ENCODE measurements at regions not wholly inside any gene's neighbourhood (a gene's known extent, or its start where the extent isn't known, plus 50 kb on each side); places are given as distances from the start of the nearest gene placed in this dataset.
"Not testable (repeated sequence)": the region's sequence is repeated elsewhere in the genome, so short reads cannot be mapped to it uniquely, and the experiment has no call there.

- DNase-seq: no peak
Observed at GRCh38 chr5:106412606-106413005, 1258.1 kb downstream of the EFNA5 start.

DNA sequence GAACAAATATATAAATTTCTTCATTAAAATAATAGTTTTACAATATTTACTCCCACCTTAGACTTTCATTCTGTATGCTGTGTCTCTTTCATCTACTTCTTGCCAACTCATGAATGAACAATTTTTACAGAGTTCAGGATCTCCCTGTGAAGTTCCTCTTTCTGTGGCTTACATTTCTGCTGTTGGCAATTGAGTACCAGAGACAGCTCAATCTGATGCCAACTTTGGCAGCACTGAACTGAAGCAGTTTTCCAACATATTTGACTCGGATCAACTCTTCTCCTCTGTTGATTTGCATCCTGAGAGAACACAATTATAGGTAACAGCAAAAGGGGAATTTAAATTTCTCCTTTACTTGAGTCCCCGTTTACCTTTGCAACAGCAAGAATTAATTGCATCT, 1262.2 kb downstream of the EFNA5 start:
- no peak for DNase-seq

DNA sequence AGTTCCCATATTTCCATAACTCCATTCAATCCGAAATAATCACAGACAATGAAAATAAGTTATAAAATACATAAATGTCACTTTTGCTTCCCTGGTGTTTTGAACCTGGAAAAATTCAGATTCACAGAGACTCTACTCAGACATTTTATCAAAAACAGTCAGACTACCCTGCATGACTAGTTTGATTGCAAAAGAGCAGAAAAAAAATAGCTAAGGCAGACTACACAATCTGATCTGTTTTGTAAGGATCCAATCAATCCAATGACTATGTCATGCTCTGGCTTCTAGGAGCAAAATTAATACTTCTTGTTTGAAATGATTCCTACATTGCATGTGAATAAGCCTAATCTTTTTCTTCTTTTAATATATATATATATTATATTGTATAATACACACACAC, 1262.6 kb downstream of the EFNA5 start:
- no peak for DNase-seq

DNA sequence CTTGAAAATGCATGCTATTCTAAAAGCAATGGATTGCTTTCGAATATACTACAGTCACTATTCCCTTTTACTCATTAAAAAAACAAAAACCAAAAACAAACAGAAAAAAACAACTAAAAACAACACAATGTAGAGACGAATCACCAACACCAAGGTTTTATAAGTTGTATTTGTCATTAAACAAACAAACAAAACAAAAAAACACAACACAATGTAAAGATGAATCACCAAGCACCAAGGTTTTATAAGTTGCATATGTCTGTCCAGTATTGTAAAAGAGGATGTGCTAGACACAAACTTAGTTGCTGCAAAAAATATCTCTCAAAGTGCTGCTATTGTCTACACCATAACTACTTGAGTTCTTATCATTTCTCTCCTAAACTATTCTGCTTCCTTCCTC, 1269.2 kb downstream of the EFNA5 start:
- DNase-seq: no peak

DNA sequence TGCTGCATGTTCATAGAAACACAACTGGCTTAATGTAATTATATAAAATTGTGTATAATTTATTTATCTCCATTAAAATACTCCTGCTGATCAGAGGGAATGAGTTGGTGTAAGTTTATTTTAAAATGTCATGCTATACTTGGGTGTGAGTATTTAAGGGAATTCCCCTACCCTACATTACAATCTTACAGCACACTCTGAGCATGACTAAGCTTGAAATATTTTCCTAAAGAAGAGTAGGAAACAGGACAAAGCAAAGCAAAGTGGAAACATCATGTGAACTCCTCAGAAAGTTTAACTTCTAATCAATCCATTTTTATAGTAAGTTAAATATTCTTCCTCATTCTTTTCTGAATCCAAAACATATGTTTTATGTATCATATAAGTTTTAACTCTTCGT, 1271.3 kb downstream of the EFNA5 start:
- DNase-seq: no peak

DNA sequence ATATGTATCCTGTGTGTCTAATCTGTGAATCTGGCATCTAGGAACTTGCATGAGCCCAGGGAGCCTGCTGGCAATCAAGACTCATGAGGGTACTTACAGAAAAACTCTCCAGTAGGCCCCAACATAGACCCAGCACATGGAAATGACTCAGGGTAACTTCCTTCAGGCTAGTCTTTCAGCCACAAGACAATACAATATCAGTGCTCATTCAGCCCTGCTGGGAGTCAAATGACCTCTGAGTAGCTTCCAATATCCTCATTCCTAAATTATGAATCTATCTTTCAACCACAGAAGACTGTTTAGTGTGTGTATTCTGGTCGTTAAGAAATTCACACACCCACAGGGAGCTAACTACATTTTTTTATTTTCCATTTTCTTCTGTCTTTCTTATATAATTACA, 1273.0 kb downstream of the EFNA5 start:
- DNase-seq: no peak

DNA sequence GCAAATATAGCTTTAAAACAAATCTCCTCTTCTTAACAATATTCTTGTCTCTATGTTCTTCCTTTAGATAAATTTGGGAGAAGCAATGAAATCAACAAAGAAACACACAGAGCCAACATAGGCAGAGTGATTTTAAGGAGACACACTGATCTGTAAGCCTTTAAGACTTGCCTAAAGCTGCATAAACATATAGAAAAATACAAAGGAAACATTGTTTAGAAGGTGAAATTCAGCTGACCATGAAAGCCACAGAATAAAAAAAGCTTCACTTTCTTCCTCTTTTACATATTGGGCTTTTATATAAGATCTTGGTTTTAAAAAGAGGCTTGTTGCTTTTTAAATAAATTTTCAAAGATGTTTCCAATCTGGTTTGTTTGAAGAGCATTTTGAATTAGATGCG, 1277.5 kb downstream of the EFNA5 start:
- no peak for DNase-seq

DNA sequence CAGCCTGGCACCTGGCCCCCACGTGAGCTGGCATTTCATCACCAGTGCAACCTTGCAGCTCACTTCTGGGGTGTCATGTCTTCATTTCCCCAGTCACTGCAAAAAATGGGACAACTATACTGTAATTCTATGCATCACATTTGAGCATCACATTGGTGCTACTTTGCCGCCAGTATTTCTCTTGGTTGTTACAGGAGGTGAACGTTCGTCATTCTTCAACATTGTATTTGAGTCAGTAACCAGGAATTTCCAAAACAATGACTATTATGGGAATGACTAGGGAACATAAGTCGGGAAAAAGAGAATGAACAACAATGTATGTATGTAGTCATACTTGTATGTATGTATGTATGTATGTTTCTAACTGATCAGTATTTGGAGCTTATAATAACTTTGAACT, 1278.0 kb downstream of the EFNA5 start:
- no peak for DNase-seq

GRCh38 chr5:106387767-106388166, 1283.0 kb downstream of the EFNA5 start:
- DNase-seq: not testable (repeated sequence)

GRCh38 chr5:106386287-106386686, 1284.5 kb downstream of the EFNA5 start:
- no peak for DNase-seq

DNA sequence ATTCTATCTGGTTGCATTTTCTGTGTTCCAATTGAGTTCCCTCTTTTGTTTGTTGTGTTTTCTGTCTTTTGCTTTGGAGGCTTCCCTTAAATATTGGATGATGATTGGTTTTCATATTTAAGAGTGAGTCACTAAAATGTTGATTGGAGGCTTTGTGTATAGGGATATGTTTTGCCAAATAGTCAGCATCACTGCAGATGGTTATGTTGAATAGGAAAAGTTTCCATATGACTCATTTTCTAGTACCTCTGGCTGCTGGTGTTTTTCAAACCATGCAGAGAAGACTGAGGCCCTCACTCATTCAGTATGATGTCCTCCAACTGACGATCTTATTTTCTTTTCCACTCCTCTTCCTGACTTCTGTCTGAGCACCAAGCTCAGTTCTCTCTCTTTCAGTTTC, 1290.0 kb downstream of the EFNA5 start:
- DNase-seq: no peak

DNA sequence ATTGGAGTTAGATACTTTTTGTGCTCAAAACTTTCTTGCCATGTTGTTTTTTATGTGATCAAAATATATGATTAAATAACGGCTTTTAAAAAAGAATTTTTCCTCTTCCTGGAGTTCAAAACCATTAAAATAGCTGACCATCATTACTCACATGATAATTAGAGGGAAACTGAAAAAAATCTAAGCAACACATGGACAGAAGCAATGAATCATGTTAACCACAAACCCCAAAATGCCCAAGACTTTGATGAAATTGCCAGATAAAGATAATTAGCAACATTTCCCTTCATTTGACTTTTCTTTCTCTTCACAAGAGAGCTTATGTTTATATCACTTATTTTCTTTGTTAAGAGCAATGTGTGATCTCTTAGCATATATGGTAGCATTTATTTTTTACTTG, 1294.2 kb downstream of the EFNA5 start:
- DNase-seq: no peak

- DNase-seq: no peak
Observed at GRCh38 chr5:106374956-106375355, 1295.8 kb downstream of the EFNA5 start.

DNA sequence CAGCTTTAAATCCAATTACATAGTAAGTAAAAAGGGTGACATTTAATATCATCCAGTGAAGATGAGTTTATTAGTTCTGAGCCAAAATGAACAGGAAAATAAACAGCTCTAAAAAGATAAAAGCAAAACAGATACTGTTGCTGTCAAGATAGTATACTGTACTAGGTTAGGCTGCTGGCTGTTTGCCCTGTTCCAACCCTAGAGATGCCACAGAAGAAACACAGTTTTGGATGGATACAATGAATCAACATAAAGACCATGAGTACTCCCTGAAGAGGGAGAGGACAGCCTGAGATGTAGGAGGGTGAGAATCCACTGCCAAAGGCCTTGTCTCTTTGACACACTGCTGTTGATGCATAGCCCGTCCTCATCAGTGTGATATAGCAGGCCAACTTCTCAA, 1302.7 kb downstream of the EFNA5 start:
- DNase-seq: no peak

DNA sequence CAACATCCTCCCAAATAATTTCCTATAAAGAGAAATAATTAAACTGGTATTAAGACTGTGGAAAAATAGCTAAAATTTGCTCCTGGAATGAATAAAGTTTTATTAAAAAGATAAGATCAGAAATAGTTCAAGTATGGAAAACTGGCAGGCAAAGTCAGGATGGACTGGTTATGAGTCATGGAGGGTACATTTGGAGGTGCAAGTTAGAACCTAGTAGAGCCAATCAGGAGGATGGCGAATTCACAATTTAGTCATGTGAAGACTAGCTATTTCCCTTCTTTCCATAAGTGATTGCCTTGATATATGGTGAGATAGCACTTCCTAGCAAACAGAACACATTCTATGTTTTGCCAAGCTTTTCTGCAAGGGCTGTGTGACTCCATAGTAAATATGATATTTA, 1303.5 kb downstream of the EFNA5 start:
- no peak for DNase-seq

DNA sequence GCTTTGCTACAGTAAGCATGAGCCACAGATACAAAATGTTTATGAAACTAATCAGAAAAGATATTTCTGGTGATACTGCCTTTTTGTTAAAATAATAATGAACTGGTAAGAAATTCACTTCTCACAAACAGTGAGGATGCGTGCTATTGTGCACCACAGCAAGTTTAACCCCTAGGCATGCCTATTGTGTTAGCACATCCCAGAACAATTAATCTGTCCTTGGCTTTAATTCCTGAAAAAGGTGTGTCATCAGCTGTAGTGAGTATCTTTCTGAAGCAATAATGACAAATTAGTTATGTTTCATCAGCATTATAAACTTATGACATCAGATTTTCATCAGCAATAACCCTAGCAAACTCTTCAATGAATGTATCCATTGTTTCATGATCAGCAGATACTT, 1307.2 kb downstream of the EFNA5 start:
- DNase-seq: no peak

DNA sequence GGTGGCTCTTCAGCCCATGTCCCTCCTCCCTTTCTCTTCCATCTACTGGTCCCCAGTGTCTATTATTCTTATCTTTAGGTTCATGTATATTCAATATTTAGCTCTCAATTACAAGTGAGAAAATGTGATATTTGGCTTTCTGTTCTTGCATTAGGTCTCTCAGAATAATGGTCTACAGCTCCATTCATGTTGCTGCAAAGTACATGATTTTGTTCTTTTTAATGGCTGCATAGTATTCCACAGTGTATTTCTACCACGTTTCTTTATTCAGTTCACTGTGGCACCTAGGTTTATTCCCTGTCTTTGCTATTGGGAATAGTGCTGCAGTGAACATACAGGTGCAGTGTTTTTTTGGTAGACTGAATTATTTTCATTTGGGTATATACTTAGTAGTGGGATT, 1308.8 kb downstream of the EFNA5 start:
- DNase-seq: no peak

DNA sequence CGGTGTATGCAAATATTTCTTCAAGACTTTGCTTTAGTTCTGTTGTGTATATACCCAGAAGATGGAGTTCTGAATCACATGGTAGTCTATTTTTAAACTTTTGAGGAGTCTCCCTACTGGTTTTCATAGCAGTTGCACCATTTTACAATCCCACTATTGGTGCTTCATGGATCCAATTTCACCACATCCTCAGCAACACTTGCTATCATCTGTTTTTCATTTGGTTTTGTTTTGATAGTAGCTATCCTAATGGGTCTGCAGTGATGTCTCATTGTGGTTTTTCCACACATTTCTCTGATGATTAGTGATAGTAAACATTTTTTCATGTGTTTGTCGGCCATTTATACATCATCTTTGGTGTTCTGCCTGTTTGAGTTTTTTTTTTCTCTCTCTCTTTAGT, 1339.3 kb downstream of the EFNA5 start:
- no peak for DNase-seq

- no peak for DNase-seq
Observed at GRCh38 chr5:106324356-106324755, 1346.4 kb downstream of the EFNA5 start.

- DNase-seq: no peak
Observed at GRCh38 chr5:106321242-106321641, 1349.5 kb downstream of the EFNA5 start.

DNA sequence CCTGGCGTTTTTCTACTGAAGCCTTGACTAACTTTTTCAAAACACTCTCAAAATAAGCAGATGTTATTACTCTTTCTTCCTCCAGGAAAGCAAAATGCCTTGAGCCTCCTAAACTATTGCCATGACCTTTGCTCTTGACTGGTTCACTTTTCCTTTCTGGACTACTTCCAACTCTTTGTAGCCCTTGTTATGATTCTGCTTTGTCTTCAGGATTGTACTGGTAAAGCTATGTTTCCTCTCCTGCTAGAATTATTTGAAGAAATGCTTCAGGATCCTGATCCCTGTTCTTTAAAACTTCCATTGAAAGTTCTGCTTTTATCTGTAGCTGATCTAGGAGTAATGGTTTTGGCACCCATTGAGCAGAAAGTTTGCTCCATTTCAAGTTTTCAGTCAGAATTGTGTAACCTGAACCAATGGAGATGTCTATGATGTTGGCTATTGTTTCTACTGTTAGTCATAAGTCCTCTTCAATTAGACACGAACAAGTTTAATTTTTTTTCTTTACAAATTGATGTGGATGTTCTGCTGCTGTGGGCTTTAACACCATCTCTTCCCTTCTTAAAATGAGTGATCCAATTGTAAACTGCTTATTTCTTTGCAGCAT, 1356.4 kb downstream of the EFNA5 start:
- no peak for DNase-seq

DNA sequence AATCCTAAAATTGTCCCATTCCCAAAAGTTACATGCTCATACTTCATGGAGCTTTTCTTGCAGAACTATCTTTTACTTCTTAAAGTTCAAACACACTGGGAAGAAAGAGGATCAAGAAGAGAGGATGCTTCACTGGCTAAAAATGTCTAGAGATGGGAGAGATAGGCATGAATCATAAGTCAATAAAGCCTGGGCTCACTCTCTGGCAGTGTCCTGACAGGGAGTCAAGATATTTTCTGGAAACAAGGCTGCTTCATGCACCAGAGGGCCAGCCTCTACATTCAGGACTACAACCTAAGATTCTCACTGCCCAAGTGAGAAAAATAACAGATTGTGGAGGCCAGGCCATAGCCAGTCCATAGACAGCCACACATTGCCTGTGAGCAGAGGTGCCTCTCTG, 1358.4 kb downstream of the EFNA5 start:
- DNase-seq: no peak

DNA sequence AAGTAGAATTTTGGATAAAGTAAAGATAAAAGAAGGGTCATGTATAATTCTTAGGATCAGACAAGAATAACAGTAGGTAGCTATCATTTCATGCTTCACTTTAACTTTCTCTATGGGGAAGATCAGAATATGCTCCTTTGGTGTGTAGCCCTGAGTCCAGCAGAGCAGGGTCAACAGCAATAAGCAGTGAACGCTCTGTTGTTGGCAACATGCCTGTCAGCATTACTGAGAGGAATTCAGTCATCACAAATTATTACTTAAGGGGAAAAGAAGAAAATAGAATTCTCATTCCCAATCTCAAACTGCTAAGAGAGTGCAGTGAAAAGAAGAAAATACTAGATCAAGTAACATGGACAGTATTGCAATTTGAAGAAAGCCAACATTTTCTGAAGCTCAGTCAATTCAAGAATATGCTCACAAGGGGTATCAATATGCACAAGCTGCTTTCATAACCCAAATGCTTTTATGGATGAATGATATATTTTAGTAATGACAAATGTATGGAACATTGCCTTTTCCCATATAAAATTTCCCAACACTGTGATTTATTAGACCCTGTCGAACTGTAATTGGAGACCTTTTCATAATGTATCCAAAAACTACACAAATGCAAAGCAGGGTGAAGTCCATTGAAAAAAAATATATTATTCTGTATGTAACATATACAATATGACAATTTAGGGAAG, 1359.4 kb downstream of the EFNA5 start:
- no peak for DNase-seq

- DNase-seq: no peak
Observed at GRCh38 chr5:106307265-106307664, 1363.5 kb downstream of the EFNA5 start.

DNA sequence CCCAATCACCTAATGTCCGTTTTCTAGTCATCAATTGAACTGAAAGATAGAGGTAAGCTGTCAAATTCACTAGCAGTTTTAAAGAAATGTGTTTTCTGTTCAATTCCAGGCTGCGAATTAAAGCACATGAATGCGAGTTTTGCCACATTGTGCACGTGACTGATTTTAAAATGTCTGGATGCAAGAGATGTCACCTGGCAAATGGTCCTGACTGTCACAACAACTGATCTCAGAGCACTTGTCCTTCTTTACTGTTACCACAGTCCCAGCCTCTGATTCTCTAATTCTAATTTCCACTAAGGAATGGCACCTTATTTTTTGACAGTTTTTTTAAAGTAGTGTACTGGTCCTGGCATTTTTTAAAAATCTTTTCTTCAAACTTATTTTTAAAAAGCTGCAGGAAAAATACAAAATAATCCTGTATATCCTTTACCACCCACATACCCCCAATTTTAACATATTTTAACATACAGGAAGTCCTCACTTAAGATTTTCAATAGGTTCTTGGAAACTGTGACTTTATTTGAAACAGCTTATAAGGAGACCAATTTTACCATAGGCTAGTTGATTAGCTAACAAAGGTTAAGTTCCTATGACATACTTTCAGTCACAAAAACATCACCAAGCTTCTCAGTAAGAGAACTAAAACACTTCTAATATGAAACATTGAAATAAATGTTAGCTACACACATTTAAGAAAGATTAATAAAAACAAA, 1364.3 kb downstream of the EFNA5 start:
- no peak for DNase-seq

All from activated CD4-positive, CD25-positive, alpha-beta regulatory T cell treated with anti-CD3 and anti-CD28 coated beads, Interleukin-2, amount 50 U/mL, for 72 hours (primary cell).